GM13976 (cell line): ENCODE measurements at regions not wholly inside any gene's neighbourhood (a gene's known extent, or its start where the extent isn't known, plus 50 kb on each side); places are given as distances from the start of the nearest gene placed in this dataset.

Source experiments
- DNase-seq: peaks from one replicate; pipeline ENCODE4 v3.0.0; 2012; ENCODE audit warnings: low spot score
- in situ Hi-C: fragments of 300-500 bp; cut with MboI; formaldehyde crosslinking; loops from one replicate; pipeline ENCODE4 v1.12.0; 2022; ENCODE audit warnings: low sequenced_read_pairs, mixed read lengths, inconsistent platforms; ENCODE audit not compliant: unreplicated experiment
- TF ChIP-seq, protein P1 (sequence below): IDR thresholded peaks from 2 replicates; pipeline ENCODE4 v1.5.1; 2012; ENCODE audit warnings: borderline replicate concordance, mild to moderate bottlenecking; ENCODE audit not compliant: insufficient read depth; ENCODE audit errors: extremely low read depth, missing control alignments, control extremely low read depth

DNA sequence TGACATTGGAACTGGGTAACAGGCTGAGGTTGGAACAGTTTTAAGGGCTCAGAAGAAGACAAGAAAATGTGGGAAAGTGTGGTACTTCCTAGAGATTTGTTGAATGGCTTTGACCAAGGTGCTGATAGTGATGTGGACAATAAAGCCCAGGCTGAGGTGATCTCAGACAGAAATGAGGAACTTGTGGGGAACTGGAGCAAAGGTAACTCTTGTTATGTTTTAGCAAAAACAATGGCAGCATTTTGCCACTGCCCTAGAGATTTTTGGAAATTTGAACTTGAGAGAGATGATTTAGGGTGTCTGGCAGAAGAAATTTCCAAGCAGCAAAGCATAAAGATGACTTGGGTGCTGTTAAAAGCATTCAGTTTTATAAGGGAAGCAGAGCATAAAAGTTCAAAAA is 474.7 kb upstream of the ADGRB3 start:
- no peak for DNase-seq
- in situ Hi-C loops = no loop called here
- TF ChIP-seq, protein P1, sequence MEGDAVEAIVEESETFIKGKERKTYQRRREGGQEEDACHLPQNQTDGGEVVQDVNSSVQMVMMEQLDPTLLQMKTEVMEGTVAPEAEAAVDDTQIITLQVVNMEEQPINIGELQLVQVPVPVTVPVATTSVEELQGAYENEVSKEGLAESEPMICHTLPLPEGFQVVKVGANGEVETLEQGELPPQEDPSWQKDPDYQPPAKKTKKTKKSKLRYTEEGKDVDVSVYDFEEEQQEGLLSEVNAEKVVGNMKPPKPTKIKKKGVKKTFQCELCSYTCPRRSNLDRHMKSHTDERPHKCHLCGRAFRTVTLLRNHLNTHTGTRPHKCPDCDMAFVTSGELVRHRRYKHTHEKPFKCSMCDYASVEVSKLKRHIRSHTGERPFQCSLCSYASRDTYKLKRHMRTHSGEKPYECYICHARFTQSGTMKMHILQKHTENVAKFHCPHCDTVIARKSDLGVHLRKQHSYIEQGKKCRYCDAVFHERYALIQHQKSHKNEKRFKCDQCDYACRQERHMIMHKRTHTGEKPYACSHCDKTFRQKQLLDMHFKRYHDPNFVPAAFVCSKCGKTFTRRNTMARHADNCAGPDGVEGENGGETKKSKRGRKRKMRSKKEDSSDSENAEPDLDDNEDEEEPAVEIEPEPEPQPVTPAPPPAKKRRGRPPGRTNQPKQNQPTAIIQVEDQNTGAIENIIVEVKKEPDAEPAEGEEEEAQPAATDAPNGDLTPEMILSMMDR = no peak

- in situ Hi-C loops = no loop called here
- DNase-seq = peak; percentile 4
- TF ChIP-seq, protein P1 = no peak
Observed at GRCh38 chr6:68159433-68159832, 475.6 kb upstream of the ADGRB3 start.

DNA sequence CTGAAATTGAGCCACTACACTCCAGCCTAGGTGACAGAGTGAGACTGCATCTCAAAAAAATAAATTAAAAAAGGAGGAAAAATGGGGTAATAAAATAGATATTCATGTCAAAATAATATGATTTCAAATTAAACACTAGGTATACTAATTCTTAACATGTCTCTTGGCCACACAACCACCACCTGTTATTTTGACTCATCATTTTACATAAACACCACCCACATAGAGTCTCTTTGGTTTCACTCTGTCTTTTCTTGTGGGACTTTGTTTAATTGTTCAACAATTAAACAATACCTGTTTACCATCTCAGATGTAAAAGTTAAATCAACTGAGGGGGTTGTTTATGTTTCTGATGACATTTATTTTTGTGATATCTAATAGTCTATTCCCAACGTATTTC is 476.8 kb upstream of the ADGRB3 start:
- TF ChIP-seq, protein P1 = no peak
- in situ Hi-C loops = no loop called here

GRCh38 chr6:68144667-68145066 is 490.4 kb upstream of the ADGRB3 start:
- in situ Hi-C loops = no loop called here
- DNase-seq = no peak
- TF ChIP-seq, protein P1 = no peak

More for the DNA sequence above, 476.8 kb upstream of the ADGRB3 start:
- DNase-seq = peak; percentile 17

- DNase-seq = no peak
- in situ Hi-C loops = no loop called here
Observed at GRCh38 chr6:68141190-68141589, 493.9 kb upstream of the ADGRB3 start.

GRCh38 chr6:68139130-68139529 is 496.0 kb upstream of the ADGRB3 start:
- DNase-seq = no peak
- TF ChIP-seq, protein P1 = no peak
- in situ Hi-C loops = no loop called here

More at GRCh38 chr6:68141190-68141589, 493.9 kb upstream of the ADGRB3 start:
- TF ChIP-seq, protein P1 = no peak

DNA sequence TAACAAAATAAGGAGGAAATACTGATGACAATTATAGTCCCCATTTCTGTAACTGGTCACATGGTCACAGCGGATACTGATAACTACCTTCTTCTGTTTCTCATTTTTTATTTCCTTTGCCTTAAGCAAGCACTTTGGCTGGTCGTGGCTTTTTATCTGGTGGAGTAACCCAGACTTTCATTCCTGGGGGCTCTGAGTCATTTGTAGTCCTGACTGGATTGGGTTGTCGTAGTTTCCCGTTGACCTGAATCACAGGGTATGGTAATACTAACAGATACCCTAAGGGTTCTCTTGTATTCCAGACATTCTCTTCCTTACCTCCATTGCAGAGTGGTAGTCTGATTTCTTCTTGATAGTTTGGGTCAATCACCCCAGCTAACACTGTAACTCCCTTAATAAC is 500.3 kb upstream of the ADGRB3 start:
- TF ChIP-seq, protein P1 = no peak
- in situ Hi-C loops = no loop called here
- DNase-seq = no peak
